ENCODE measurements at regions not wholly inside any gene's neighbourhood (a gene's known extent, or its start where the extent isn't known, plus 50 kb on each side); places are given as distances from the start of the nearest gene placed in this dataset.

DNA sequence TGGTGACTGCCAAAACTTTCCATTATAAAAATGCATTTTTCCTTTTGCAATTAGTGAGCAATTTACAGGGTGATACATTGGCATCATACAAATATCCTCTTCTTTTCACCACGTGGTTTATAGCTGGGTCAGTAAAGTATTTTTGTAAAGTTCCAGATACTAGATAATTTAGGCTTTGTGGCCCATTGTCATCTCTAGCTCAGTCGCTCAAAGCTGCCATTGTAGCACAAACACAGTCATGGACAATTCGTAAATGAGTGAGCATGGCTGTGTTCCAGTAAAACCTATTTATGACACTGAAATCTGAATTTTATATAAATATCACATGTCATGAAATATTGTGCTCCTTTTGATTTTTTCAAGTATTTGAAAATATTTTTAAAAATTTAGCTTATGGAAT lies 162.9 kb downstream of the USP12 start:
- no peak for TF ChIP-seq POLR2A (IDR thresholded peaks at IDR 0.05)
- TF ChIP-seq, protein P1, sequence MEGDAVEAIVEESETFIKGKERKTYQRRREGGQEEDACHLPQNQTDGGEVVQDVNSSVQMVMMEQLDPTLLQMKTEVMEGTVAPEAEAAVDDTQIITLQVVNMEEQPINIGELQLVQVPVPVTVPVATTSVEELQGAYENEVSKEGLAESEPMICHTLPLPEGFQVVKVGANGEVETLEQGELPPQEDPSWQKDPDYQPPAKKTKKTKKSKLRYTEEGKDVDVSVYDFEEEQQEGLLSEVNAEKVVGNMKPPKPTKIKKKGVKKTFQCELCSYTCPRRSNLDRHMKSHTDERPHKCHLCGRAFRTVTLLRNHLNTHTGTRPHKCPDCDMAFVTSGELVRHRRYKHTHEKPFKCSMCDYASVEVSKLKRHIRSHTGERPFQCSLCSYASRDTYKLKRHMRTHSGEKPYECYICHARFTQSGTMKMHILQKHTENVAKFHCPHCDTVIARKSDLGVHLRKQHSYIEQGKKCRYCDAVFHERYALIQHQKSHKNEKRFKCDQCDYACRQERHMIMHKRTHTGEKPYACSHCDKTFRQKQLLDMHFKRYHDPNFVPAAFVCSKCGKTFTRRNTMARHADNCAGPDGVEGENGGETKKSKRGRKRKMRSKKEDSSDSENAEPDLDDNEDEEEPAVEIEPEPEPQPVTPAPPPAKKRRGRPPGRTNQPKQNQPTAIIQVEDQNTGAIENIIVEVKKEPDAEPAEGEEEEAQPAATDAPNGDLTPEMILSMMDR (IDR thresholded peaks at IDR 0.05), result no peak
